Ascending aorta (tissue), 2 donors: ENCODE measurements at regions not wholly inside any gene's neighbourhood (a gene's known extent, or its start where the extent isn't known, plus 50 kb on each side); places are given as distances from the start of the nearest gene placed in this dataset.
"Not testable (repeated sequence)": the region's sequence is repeated elsewhere in the genome, so short reads cannot be mapped to it uniquely, and the experiment has no call there.

ENCODE experiments used
- DNase-seq, 2 donors: peaks; one replicate each; pipeline ENCODE4 v3.0.0-alpha.2; 2019; ENCODE audit warnings: low spot score in 2 of 2
- H3K27ac ChIP-seq, 2 donors: fragments of 200-600 bp; sonication (generic); one replicate each; pipeline ENCODE4 v1.5.1; 2016 to 2017; ENCODE audit warnings: mild to moderate bottlenecking in 1 of 2
- H3K27me3 ChIP-seq: fragments of 200-600 bp; sonication (generic); one replicate; pipeline ENCODE4 v1.5.1; 2017
- H3K36me3 ChIP-seq, 2 donors: fragments of 200-600 bp; sonication (generic); one replicate each; pipeline ENCODE4 v1.5.1; 2016
- H3K4me1 ChIP-seq, 2 donors: fragments of 200-600 bp; sonication (generic); one replicate each; pipeline ENCODE4 v1.5.1; 2016 to 2017; ENCODE audit warnings: mild to moderate bottlenecking in 1 of 2
- H3K4me3 ChIP-seq, 2 donors: fragments of 200-600 bp; sonication (generic); one replicate each; pipeline ENCODE4 v1.5.1; 2016 to 2017; ENCODE audit warnings: mild to moderate bottlenecking in 1 of 2
- H3K9me3 ChIP-seq, 2 donors: fragments of 200-600 bp; sonication (generic); one replicate each; pipeline ENCODE4 v1.5.1; 2016
- intact Hi-C: fragments of 100-400 bp; cut with DNase I; formaldehyde crosslinking; loops from one replicate; pipeline ENCODE4 v1.15.1; 2023
- TF ChIP-seq, protein P1 (sequence below), 3 experiments: fragments of 200-600 bp in 2 of 3; fragments of 450-650 bp in 1 of 3; sonication (generic) in 2 of 3; IDR thresholded peaks; one replicate each; pipeline ENCODE4 v1.5.1; 2016 to 2019; ENCODE audit warnings: antibody characterized with exemption in 3 of 3, mild to moderate bottlenecking in 1 of 3, moderate library complexity in 1 of 3

DNA sequence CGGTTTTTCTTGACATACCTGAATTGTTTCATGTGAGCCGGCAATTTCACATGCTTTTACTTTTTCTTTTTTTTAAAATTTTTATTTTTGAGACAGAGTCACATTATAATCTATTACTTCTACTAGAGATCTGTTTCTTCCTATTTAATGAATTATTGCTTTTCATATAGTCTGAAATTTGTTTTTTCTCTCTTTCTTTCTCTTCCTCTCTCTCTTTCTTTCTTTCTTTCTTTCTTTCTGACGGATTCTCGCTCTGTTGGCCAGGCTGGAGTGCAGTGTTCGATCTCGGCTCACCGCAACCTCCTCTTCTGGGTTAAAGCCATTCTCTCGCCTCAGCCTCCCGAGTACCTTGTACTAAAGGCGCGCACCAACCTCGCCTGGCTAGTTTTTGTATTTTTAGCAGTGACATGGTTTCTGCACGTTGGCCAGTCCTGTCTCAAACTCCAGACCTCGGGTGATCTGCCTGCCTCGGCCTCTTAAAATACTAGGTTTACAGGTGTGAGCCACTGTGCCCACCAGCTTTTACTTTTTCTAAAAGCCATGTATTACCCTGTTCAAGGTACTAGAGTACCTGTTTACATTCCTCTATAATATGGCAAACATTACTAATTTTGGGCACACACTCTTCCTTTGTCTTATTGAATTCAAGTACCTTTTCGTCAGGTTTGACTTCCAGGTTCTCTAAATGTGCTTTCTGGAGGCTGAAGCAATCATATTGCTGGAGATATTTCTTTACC, 86.5 kb upstream of the RHOU start:
- intact Hi-C loops = no loop called here
- Histone ChIP-seq H3K4me1 (peaks cover 4 to 16% of the 10 kb centered on the region in 2 donors), H3K36me3 (no peaks in the 10 kb centered on the region), H3K27ac (peak overlapping the region in 1 of 2 donors; percentile 69), H3K9me3 (no peaks in the 10 kb centered on the region), H3K4me3 (peak overlapping the region in 1 of 2 donors; percentile 76), H3K27me3 (peaks cover 3% of the 10 kb centered on the region)
- DNase-seq = no peak
- TF ChIP-seq, protein P1, sequence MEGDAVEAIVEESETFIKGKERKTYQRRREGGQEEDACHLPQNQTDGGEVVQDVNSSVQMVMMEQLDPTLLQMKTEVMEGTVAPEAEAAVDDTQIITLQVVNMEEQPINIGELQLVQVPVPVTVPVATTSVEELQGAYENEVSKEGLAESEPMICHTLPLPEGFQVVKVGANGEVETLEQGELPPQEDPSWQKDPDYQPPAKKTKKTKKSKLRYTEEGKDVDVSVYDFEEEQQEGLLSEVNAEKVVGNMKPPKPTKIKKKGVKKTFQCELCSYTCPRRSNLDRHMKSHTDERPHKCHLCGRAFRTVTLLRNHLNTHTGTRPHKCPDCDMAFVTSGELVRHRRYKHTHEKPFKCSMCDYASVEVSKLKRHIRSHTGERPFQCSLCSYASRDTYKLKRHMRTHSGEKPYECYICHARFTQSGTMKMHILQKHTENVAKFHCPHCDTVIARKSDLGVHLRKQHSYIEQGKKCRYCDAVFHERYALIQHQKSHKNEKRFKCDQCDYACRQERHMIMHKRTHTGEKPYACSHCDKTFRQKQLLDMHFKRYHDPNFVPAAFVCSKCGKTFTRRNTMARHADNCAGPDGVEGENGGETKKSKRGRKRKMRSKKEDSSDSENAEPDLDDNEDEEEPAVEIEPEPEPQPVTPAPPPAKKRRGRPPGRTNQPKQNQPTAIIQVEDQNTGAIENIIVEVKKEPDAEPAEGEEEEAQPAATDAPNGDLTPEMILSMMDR (IDR thresholded peaks at IDR 0.05) = no peak

DNA sequence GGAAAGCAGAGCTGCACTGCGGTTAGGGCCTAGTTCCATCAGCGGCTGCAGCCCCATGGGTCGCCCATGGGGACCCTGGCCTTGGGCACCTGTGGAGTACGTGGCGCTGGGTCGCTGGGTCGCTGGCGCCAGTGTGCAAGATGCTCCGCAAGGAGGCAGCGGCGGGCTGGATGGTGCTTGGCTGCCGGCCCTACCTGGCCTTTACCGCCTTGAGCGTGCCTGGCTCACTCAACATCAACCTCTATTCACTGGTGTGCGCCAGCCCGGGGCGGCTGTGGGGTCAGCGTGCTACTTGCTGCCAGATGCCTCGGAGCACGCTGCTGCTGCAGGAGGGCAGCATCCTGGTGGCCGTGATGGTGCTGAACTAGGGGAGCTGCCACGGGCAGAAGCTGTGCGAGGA, 85.1 kb upstream of the RHOU start:
- H3K4me3 ChIP-seq = no peak overlapping the region
- DNase-seq = no peak

DNA sequence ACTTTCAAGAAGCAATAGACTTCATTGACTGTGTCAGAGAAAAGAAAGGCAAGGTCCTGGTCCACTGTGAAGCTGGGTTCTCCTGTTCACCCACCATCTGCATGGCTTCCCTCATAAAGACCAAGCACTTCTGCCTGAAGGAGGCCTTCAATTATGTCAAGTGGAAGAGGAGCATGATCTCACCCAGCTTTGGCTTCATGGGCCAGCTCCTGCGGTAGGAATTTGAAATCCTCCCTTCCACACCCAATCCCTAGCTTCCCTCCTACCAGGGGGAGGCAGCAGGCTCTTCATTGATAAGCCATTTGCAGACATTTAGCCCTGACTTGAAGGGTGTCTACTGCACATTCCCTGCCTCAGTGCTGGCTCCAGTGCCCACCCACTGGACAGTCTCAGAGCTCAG, 84.3 kb upstream of the RHOU start:
- Histone ChIP-seq H3K4me3 (no peak overlapping the region), H3K4me1 (peaks cover 4 to 16% of the 10 kb centered on the region in 2 donors), H3K27ac (no peak overlapping the region), H3K27me3 (peaks cover 3% of the 10 kb centered on the region), H3K9me3 (no peaks in the 10 kb centered on the region), H3K36me3 (no peaks in the 10 kb centered on the region)
- TF ChIP-seq, protein P1 (IDR thresholded peaks at IDR 0.05) = no peak
- intact Hi-C loops = no loop called here
- DNase-seq = no peak

More for the DNA sequence above, 85.1 kb upstream of the RHOU start:
- intact Hi-C loops = no loop called here
- Histone ChIP-seq H3K9me3 (no peaks in the 10 kb centered on the region), H3K27ac (no peak overlapping the region), H3K4me1 (peaks cover 4 to 16% of the 10 kb centered on the region in 2 donors), H3K27me3 (peaks cover 3% of the 10 kb centered on the region), H3K36me3 (no peaks in the 10 kb centered on the region)
- TF ChIP-seq, protein P1 (IDR thresholded peaks at IDR 0.05) = no peak

DNA sequence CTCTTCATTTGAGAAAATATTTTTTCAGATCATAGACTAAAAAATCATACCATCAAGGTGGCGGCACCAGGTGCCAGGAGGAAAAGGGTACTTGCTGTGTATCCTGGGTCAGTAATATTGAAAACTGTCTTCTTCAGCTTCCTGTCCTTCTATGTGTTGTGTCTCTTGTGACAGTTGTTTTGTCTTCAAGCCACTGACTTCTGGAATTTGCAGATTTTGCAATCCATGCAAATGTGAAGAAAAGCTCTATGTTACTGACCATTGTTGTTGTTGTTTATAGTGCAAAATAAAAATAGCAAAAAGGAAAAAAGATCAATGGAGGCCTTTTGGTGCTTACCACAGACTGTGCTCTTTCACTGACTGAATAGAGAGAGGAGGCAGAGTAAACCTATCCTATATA, 83.2 kb upstream of the RHOU start:
- no peak overlapping the region for H3K4me3 ChIP-seq
- no peaks in the 10 kb centered on the region for H3K9me3 ChIP-seq
- TF ChIP-seq, protein P1 (IDR thresholded peaks at IDR 0.05) = no peak
- peaks cover 1 to 14% of the 10 kb centered on the region in 2 donors for H3K4me1 ChIP-seq
- DNase-seq = no peak
- intact Hi-C loops = no loop called here
- peaks cover 3% of the 10 kb centered on the region for H3K27me3 ChIP-seq
- no peaks in the 10 kb centered on the region for H3K36me3 ChIP-seq
- no peak overlapping the region for H3K27ac ChIP-seq

DNA sequence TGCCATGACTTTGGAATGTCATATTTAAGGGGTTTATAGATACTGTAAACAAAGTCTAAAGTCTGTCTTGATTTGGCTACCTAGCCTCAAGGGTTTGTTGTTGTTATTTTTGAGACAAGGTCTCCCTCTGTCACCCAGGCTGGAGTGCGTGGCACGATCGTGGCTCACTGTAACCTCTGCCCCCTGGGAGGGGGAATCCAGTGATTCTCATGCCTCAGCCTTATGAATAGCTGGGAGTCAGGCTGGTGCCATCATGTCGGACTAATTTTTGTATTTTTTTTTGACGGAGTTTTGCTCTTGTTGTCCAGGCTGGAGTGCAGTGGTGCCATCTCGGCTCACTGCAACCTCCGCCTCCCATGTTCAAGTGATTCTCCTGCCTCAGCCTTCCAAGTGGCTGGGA, 82.2 kb upstream of the RHOU start:
- H3K4me3 ChIP-seq, DNase-seq, H3K27me3 ChIP-seq, H3K36me3 ChIP-seq, H3K9me3 ChIP-seq, intact Hi-C loops, H3K27ac ChIP-seq: not testable (repeated sequence)
- H3K4me1 ChIP-seq = peaks cover 0 to 11% of the 10 kb centered on the region in 2 donors

DNA sequence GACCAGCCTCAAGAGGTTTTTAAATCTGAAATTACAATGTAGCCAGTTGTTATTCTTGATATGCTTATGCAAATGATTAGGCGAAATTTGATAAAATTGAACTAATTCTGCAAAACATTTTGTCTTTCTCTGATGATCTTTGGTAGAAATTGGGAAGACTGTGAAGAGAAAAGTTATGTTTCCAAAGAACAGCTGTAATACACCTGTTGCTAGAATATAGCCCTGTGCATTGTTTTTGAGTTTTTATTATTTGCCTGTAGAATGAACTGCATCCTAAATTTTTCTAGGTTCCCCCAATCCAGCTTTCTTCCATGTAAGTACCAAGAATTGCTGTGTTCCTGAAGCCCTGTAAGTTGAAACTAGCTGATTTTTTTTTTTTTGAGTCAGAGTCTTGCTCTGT, 81.5 kb upstream of the RHOU start:
- H3K4me3 ChIP-seq = no peak overlapping the region
- no peak for DNase-seq
- intact Hi-C loops = no loop called here
- H3K36me3 ChIP-seq = no peaks in the 10 kb centered on the region
- TF ChIP-seq, protein P1 (IDR thresholded peaks at IDR 0.05) = no peak
- peaks cover 3% of the 10 kb centered on the region for H3K27me3 ChIP-seq
- no peak overlapping the region for H3K27ac ChIP-seq
- H3K9me3 ChIP-seq = no peaks in the 10 kb centered on the region
- H3K4me1 ChIP-seq = peaks cover 0 to 4% of the 10 kb centered on the region in 2 donors
